SK-N-SH (cell line): ENCODE measurements at regions not wholly inside any gene's neighbourhood (a gene's known extent, or its start where the extent isn't known, plus 50 kb on each side); places are given as distances from the start of the nearest gene placed in this dataset.

Experiments
- CTCF ChIA-PET: fragments of 300-600, 350-600 bp; formaldehyde crosslinking; extraction: SDS; loops from one replicate; lab custom pipeline; 2021; lab: Yijun Ruan, JAX
- POLR2A ChIA-PET: fragments of 350-600 bp; sonication (Branson Sonifier 250); formaldehyde crosslinking; extraction: SDS; loops from one replicate; lab custom pipeline; 2020; ENCODE audit warnings: antibody characterized with exemption, inconsistent platforms; lab: Yijun Ruan, JAX
- DNase-seq: peaks from one replicate; pipeline ENCODE4 v3.0.0; 2012
- H2AFZ ChIP-seq: fragments of 200-600 bp; sonication (generic); 2 replicates; pipeline ENCODE4 v1.8.1; 2016; ENCODE audit warnings: antibody characterized with exemption, mild to moderate bottlenecking, low read depth
- H3F3A ChIP-seq: fragments of 200-600 bp; sonication (generic); replicated peaks from 2 replicates; pipeline ENCODE3; 2016; ENCODE audit warnings: antibody characterized with exemption, mild to moderate bottlenecking; ENCODE audit not compliant: insufficient read depth
- H3K27ac ChIP-seq, 2 experiments: fragments of 200-500 bp in 1 of 2; fragments of 200-600 bp in 1 of 2; sonication (Bioruptor generic) in 1 of 2; sonication (generic), shearing (Covaris generic) in 1 of 2; 2 replicates each; pipeline versions ENCODE4 v1.5.1 to v1.6.1; 2014 to 2016; ENCODE audit warnings: low read depth in 2 of 2, inconsistent platforms in 1 of 2, low read length in 1 of 2, mild to moderate bottlenecking in 1 of 2, mixed read lengths in 1 of 2
- H3K27me3 ChIP-seq: fragments of 200-600 bp; sonication (generic), shearing (Covaris generic); 2 replicates; pipeline ENCODE4 v1.6.1; 2016; ENCODE audit warnings: mixed run types; ENCODE audit not compliant: insufficient read depth
- H3K36me3 ChIP-seq, 2 experiments: fragments of 200-500 bp in 1 of 2; fragments of 200-600 bp in 1 of 2; sonication (Bioruptor generic) in 1 of 2; sonication (generic) in 1 of 2; replicated peaks in 1 of 2; 2 replicates each; pipeline versions ENCODE3 to v1.5.1; 2014 to 2016; ENCODE audit warnings: low read length in 1 of 2, mild to moderate bottlenecking in 1 of 2; ENCODE audit not compliant: insufficient read depth in 2 of 2, control insufficient read depth in 1 of 2
- H3K4me1 ChIP-seq, 2 experiments: fragments of 200-500 bp in 1 of 2; fragments of 200-600 bp in 1 of 2; sonication (Bioruptor generic) in 1 of 2; sonication (generic), shearing (Covaris generic) in 1 of 2; 2 replicates each; pipeline versions ENCODE4 v1.5.1 to v1.6.1; 2014 to 2016; ENCODE audit warnings: low read depth in 1 of 2, low read length in 1 of 2, mixed run types in 1 of 2; ENCODE audit not compliant: insufficient read depth in 2 of 2, control insufficient read depth in 1 of 2
- H3K4me2 ChIP-seq: fragments of 200-600 bp; sonication (generic), shearing (Covaris generic); 2 replicates; pipeline ENCODE4 v1.6.1; 2017; ENCODE audit warnings: mixed run types
- H3K4me3 ChIP-seq, 2 experiments: fragments of 200-500 bp in 1 of 2; fragments of 200-600 bp in 1 of 2; sonication (Bioruptor generic) in 1 of 2; sonication (generic), shearing (Covaris generic) in 1 of 2; 2 replicates each; pipeline versions ENCODE4 v1.5.1 to v1.8.1; 2014 to 2016; ENCODE audit warnings: low read depth in 2 of 2, inconsistent platforms in 1 of 2, low read length in 1 of 2, mild to moderate bottlenecking in 1 of 2, mixed read lengths in 1 of 2, moderate library complexity in 1 of 2
- H3K79me2 ChIP-seq: fragments of 200-600 bp; sonication (generic); 2 replicates; pipeline ENCODE4 v1.8.1; 2017; ENCODE audit warnings: mild to moderate bottlenecking; ENCODE audit not compliant: insufficient read depth
- H3K9ac ChIP-seq: fragments of 200-600 bp; sonication (generic); 2 replicates; pipeline ENCODE4 v1.6.1; 2017; ENCODE audit warnings: mixed run types
- H3K9me2 ChIP-seq: fragments of 200-600 bp; sonication (generic); 2 replicates; pipeline ENCODE4 v1.6.1; 2017; ENCODE audit warnings: mixed run types
- H3K9me3 ChIP-seq: fragments of 200-600 bp; sonication (generic); 2 replicates; pipeline ENCODE4 v1.6.1; 2017; ENCODE audit warnings: mixed run types, mild to moderate bottlenecking, moderate library complexity
- H4K20me1 ChIP-seq: fragments of 200-600 bp; sonication (generic); 2 replicates; pipeline ENCODE4 v1.6.1; 2017; ENCODE audit warnings: mild to moderate bottlenecking, mixed run types; ENCODE audit not compliant: insufficient read depth
- ELF1 ChIP-seq: IDR thresholded peaks from 2 replicates; pipeline ENCODE4 v1.4.0; 2012
- EZH2phosphoT487 ChIP-seq: fragments of 200-600 bp; sonication (generic); IDR thresholded peaks from 2 replicates; pipeline ENCODE4 v1.6.1; 2017; ENCODE audit warnings: low read depth, mixed run types, mild to moderate bottlenecking, antibody characterized with exemption, moderate library complexity, borderline replicate concordance
- FOSL2 ChIP-seq: IDR thresholded peaks from 2 replicates; pipeline ENCODE4 v1.4.0; 2012; ENCODE audit warnings: low read depth, mild to moderate bottlenecking, moderate library complexity, borderline replicate concordance
- GABPA ChIP-seq: IDR thresholded peaks from 2 replicates; pipeline ENCODE4 v1.4.0; 2012; ENCODE audit warnings: low read depth, mild to moderate bottlenecking
- IRF3 ChIP-seq: fragments of 150-350 bp; IDR thresholded peaks from 2 replicates; pipeline ENCODE4 v1.6.1; 2016; ENCODE audit warnings: mild to moderate bottlenecking, low read depth, low read length
- MEF2A ChIP-seq: IDR thresholded peaks from 2 replicates; pipeline ENCODE4 v1.4.0; 2012; ENCODE audit warnings: low read depth, borderline replicate concordance
- NRF1 ChIP-seq: IDR thresholded peaks from 2 replicates; pipeline ENCODE4 v1.6.1; 2012; ENCODE audit warnings: low read depth, mild to moderate bottlenecking, low read length
- REST ChIP-seq: IDR thresholded peaks from 2 replicates; pipeline ENCODE4 v1.6.1; 2012; ENCODE audit warnings: mild to moderate bottlenecking, low read depth, low read length, moderate library complexity
- SMC3 ChIP-seq: IDR thresholded peaks from 2 replicates; pipeline ENCODE4 v1.6.1; 2012; ENCODE audit warnings: low read depth, low read length, improper control_type of control experiment
- TCF12 ChIP-seq: IDR thresholded peaks from 2 replicates; pipeline ENCODE4 v1.4.0; 2012
- TEAD4 ChIP-seq: IDR thresholded peaks from 2 replicates; pipeline ENCODE4 v1.4.0; 2012; ENCODE audit warnings: mild to moderate bottlenecking, borderline replicate concordance; ENCODE audit not compliant: insufficient read depth
- ZBTB33 ChIP-seq: IDR thresholded peaks from 2 replicates; pipeline ENCODE4 v1.4.0; 2012; ENCODE audit warnings: low read depth, borderline replicate concordance
- whole genome bisulfite sequencing: methylation state at CpG from one replicate; pipeline ENCODE4 v1.1.6; 2017; ENCODE audit warnings: low lambda C conversion rate; 5-methylcytosine and 5-hydroxymethylcytosine counted together

- H2AFZ ChIP-seq: no peak overlapping the region
- H3K36me3 ChIP-seq: no peaks in the 10 kb centered on the region
- H3K27me3 ChIP-seq: no peaks in the 10 kb centered on the region
- H3K4me2 ChIP-seq: no peak overlapping the region
- H3K4me1 ChIP-seq: no peaks in the 10 kb centered on the region
- H3K9me2 ChIP-seq: no peaks in the 10 kb centered on the region
- H3K4me3 ChIP-seq: no peak overlapping the region
- WGBS: 7% methylated on average over 4 of the region's 4 CpGs
- ChIA-PET CTCF (no interaction called here), POLR2A (no interaction called here)
- H3F3A ChIP-seq: no peaks in the 10 kb centered on the region
- TF ChIP-seq ELF1 (no peak), IRF3 (no peak), ZBTB33 (no peak), FOSL2 (no peak), MEF2A (no peak), NRF1 (no peak), TCF12 (no peak), GABPA (no peak), REST (no peak), EZH2phosphoT487 (no peak), TEAD4 (no peak), SMC3 (no peak)
- no peaks in the 10 kb centered on the region for H4K20me1 ChIP-seq
- no peak overlapping the region for H3K27ac ChIP-seq
- no peak for DNase-seq
- no peak overlapping the region for H3K9ac ChIP-seq
- H3K79me2 ChIP-seq: no peaks in the 10 kb centered on the region
- no peaks in the 10 kb centered on the region for H3K9me3 ChIP-seq
Measured at GRCh38 chr3:145124900-145125678, 1035.9 kb downstream of the PLOD2 start.
